ENCODE measurements at regions not wholly inside any gene's neighbourhood (a gene's known extent, or its start where the extent isn't known, plus 50 kb on each side); places are given as distances from the start of the nearest gene placed in this dataset.

- no peak for DNase-seq
These were observed 803.0 kb upstream of the FAT3 start for GRCh38 chr11:91421641-91422040.

GRCh38 chr11:91407842-91408241 is 816.8 kb upstream of the FAT3 start:
- no peak for DNase-seq

GRCh38 chr11:91406009-91406408 is 818.6 kb upstream of the FAT3 start:
- no peak for DNase-seq

- no peak for DNase-seq
These were observed 820.3 kb upstream of the FAT3 start for GRCh38 chr11:91404344-91404743.

DNA sequence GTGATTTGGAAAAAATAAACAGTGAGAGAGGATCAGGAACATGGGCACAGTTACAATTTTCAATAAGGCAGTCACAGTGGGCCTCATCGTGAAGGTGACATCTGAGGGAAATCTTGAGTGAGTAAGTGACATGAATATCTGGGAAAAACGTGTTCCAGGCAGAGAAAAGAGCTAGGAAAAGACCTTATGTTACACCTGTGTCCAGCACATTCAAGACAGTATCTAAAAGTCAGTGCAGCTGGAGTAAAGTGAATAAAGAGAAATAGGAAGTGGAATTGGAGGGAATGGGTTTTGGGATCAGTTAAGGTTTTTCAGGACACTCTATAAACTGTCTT is 827.5 kb upstream of the FAT3 start:
- no peak for DNase-seq

GRCh38 chr11:91396236-91397133 is 828.1 kb upstream of the FAT3 start:
- no peak for DNase-seq

DNA sequence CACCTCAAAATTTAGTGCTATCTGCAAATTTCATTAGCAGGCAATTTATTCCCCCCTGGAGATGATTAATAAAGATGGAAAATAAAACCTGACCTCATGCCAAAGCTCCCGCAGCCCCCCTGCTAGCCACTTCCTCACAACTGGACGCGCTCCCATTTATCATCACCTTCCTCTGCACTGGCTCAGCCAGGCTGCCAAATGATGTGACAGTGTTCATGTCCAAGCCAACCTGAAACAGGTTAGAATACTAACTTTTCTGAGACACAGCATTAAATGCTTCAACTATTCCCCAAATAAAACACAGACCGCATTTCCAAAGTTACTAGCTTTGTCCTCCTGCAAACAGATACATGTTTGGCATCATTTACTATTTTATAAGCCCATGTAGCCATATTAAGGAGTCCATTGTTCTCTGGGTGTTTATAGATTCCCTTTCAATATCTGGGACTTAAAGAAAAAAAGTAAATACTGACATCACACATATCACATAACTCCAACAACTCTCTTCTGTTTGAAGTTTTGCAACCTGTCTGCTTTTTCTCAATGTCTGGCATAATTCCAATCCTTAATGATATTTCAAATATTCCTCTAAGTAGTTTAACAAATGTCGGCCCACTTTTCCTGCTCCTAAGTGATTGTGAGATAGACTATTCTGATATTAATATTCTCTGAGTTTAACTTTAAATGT is 829.7 kb upstream of the FAT3 start:
- DNase-seq, result no peak

DNA sequence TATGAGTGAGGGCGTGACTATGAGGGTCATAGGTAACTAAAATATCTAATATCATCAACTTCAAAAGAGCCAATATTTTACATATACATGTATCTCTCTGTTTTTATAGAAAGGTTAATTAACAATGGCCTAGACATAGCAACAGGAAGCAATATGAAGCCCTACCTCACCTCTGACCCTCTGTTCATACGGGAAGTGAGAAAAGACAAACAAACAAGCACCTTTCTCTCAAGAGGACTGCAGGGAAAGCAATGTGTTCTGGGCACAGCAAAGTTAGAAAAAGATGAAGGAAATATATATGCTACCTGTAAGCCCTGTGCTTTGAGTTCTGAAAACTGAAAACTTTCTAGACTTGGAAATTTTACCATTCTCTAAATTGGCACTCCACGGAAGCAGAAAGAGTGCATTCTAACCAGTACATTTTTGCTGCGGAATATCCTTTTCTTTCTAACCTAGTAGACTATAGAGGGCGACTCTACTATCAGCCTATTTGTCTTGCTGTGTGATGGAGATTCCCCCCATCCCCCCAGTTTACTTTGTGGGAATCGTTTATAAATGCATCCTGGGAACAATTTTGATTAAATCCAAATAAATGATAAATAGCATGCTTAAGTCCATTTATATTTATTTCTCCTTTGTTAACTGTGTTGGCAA is 830.4 kb upstream of the FAT3 start:
- no peak for DNase-seq

DNA sequence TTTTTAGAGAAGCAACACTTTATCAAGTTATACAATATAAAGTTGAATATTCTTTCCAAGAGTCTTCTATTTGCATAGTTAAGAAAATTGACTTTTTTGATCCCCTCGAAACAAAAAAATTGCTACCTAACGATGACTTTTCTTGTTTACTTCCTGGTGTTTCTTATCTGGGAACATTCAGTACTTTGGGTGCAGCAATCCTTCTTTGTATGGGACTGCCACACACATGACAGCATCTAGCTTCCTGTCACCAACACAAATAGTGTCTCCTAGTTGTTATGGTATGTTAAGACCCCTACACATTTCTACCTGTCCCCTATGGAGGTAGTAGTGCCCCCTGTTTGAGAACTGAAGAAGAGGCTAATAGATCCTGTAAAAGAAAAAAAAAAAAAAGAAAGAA is 841.7 kb upstream of the FAT3 start:
- DNase-seq, result no peak

GRCh38 chr11:91374794-91375193 is 849.8 kb upstream of the FAT3 start:
- DNase-seq, result no peak

GRCh38 chr11:91373497-91373896 is 851.1 kb upstream of the FAT3 start:
- DNase-seq, result no peak

DNA sequence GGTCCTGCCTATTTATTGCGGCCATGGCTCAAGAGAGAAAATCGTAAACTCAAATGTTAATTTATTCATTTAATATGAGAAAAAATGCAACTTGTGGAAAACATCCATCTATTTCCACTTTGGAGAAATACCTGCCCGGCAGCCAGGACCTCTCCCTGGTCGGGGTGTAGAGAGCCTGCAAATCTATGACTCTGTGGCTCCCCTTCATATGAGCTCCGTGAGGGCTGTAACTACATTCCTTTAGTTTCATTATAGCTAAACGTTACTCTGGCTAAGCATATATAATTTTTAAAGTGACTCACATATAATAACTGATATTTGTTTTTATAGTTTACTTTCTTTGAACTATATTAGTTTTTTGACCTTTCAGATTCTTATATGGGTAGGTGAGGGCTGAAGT is 857.8 kb upstream of the FAT3 start:
- DNase-seq, result no peak

DNA sequence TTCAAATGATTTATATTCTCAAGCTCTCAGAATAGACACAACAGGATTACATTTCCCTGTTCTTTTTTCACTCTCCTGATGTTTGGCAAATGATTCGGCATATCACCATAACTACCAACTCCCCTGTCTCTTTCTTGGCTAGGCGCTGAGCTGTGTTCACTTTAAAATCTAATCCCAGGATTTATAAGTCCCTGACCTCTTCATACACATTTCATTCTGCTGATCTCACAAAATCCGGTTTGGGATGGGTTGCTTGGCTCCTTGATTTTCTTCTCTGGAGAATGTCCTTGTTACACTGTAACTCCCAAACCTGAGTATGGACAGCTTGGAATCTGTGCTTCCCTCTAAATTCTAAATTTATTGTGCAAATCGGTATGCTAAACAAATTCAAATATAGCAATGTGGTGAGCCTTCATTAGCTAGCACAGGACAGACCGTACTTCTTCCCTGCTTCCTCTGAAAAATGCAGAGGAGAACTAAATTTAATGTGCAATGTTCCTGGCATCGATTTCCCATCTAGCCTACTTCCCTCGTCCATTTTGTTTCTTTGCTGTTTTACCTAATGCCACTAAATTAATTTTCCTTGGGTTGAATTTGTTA is 858.5 kb upstream of the FAT3 start:
- no peak for DNase-seq

DNA sequence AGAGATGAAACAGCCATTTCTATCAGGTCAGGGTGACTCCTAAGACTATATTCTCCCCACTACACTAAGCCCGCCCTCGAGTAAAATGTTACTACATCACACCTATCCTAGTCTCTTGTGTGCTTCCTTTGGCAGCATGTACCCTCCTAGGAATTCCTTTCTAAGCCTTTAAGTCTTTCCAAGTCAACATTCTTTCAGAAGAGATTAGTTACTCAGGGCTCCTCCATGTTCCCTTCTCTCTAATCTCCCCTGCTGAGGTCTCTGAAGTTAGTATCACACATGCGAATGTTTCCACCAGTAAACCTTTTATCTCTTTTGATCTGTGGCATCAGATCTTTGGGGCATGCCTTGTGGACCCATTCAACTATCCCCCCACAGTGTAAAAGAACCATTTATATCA is 873.7 kb upstream of the FAT3 start:
- no peak for DNase-seq

- DNase-seq, result no peak
These were observed 897.9 kb upstream of the FAT3 start for GRCh38 chr11:91326751-91327150.

DNA sequence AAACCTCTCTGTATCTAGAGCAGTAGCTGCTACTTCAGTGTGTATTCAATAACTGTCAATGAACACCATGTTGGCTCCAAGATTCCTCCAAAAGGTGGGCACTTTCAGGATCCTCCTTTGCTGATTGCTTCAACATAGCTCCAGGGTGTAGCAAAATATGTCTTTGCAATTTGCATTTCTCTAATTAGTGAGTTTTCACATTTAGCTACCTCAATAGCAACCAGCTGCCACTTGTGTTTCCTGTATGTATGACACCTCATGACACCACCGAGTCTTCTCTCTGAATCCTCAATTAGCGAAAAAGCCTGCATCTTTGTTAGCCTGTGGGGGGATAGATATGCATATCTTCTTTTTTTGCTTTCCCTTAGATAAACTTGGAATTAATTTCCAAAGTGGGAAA is 898.3 kb upstream of the FAT3 start:
- no peak for DNase-seq

- no peak for DNase-seq
These were observed 910.1 kb upstream of the FAT3 start for GRCh38 chr11:91314521-91314920.

- no peak for DNase-seq
These were observed 912.1 kb upstream of the FAT3 start for GRCh38 chr11:91312541-91312940.

- DNase-seq, result no peak
These were observed 914.5 kb upstream of the FAT3 start for GRCh38 chr11:91310085-91310484.

GRCh38 chr11:91308069-91308468 is 916.5 kb upstream of the FAT3 start:
- DNase-seq, result no peak

- no peak for DNase-seq
These were observed 919.2 kb upstream of the FAT3 start for GRCh38 chr11:91305402-91305801.

- no peak for DNase-seq
These were observed 920.9 kb upstream of the FAT3 start for GRCh38 chr11:91303749-91304148.

DNA sequence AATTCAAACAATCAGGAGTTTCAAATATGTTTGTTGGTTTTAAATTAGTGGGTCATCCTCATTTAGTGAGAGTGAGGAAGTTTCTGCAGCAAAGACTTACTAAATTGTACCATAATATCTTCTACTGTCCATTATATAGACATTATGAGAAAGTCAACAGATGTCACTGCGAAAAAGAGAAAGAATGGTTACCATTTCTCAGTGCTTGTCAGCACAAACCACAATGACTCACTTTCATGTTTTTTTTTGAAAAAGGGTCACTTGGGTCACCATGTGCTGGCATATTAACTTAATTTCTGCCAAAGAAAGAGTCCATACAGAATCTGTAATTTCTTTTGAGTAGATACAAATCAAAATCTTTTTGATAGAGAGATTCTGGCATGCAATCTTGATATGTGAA is 924.6 kb upstream of the FAT3 start:
- no peak for DNase-seq

DNA sequence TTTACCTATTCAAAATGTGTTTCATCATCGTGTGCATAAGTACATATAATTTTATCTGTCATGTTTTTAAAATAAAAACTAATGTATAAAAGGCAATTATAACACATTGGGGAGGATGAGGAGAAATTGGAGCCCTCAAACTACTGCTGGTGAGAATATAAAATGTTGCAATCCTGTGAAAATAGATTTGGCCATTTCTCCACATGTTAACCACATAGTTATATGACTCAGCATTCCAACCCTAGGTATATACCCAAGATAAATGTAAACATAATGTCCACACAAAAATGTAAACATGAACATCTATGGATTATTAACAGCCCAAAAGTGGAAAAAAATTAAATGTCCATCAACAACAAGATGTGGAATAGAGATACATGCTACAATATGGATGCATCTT is 928.0 kb upstream of the FAT3 start:
- DNase-seq, result no peak
